K562 (cell line): ENCODE measurements at regions not wholly inside any gene's neighbourhood (a gene's known extent, or its start where the extent isn't known, plus 50 kb on each side); places are given as distances from the start of the nearest gene placed in this dataset.
"Not testable (repeated sequence)": the region's sequence is repeated elsewhere in the genome, so short reads cannot be mapped to it uniquely, and the experiment has no call there.

Experiments
- DPF2 ChIP-seq: fragments of 450-650 bp; IDR thresholded peaks from 2 replicates; pipeline ENCODE4 v1.6.1; 2016
- GABPA ChIP-seq: fragments of 200-800 bp; sonication (Bioruptor generic); conservative IDR thresholded peaks from 2 replicates; pipeline ENCODE4 v1.6.1; 2016; ENCODE audit warnings: low read depth, missing genetic modification characterization, missing compliant biosample characterization
- POLR2A ChIP-seq: fragments of 450-650 bp; conservative IDR thresholded peaks from 2 replicates; pipeline ENCODE4 v1.6.1; 2016
- TF ChIP-seq, protein P1 (sequence below): sonication (generic); formaldehyde crosslinking; IDR thresholded peaks from 2 replicates; pipeline ENCODE4 v1.8.1; 2023; ENCODE audit warnings: mild to moderate bottlenecking, missing genetic modification reagents

DNA sequence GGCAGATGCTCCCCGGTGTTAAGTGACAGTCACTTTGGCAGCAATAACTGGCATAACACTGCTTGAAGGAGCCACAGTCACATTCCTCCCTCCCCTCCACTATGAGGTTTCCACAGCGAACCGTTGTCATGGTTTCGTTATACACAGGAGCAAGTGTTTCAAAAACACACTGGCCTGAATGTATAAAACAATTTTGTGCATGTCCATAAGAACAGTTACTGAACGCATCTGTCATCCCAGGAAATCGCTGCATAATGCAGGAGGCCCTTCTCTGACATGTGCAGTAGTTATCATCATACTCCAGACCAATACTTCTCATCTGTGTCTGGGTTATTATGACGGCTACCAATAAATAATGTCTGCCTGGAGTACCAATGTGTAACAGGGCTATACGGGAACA is 444.4 kb downstream of the TMEM121 start:
- not testable (repeated sequence) for TF ChIP-seq GABPA (tag); POLR2A; DPF2
- TF ChIP-seq, protein P1, sequence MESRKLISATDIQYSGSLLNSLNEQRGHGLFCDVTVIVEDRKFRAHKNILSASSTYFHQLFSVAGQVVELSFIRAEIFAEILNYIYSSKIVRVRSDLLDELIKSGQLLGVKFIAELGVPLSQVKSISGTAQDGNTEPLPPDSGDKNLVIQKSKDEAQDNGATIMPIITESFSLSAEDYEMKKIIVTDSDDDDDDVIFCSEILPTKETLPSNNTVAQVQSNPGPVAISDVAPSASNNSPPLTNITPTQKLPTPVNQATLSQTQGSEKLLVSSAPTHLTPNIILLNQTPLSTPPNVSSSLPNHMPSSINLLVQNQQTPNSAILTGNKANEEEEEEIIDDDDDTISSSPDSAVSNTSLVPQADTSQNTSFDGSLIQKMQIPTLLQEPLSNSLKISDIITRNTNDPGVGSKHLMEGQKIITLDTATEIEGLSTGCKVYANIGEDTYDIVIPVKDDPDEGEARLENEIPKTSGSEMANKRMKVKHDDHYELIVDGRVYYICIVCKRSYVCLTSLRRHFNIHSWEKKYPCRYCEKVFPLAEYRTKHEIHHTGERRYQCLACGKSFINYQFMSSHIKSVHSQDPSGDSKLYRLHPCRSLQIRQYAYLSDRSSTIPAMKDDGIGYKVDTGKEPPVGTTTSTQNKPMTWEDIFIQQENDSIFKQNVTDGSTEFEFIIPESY (CRISPR knock-in tag) = not testable (repeated sequence)
